Heart left ventricle (tissue), 13 donors: ENCODE measurements at regions not wholly inside any gene's neighbourhood (a gene's known extent, or its start where the extent isn't known, plus 50 kb on each side); places are given as distances from the start of the nearest gene placed in this dataset.

Source experiments
- CTCF ChIP-seq, 12 donors: fragments of 200-600 bp; sonication (generic) in 4 of 12; IDR thresholded peaks; one replicate each; pipeline versions ENCODE4 v1.5.0 to v1.8.0; 2018 to 2022; ENCODE audit warnings: antibody characterized with exemption in 12 of 12, mild to moderate bottlenecking in 5 of 12
- POLR2A ChIP-seq, 2 donors: fragments of 450-650 bp; IDR thresholded peaks; one replicate each; pipeline ENCODE4 v1.6.1; 2017; ENCODE audit warnings: antibody characterized with exemption in 2 of 2, mild to moderate bottlenecking in 2 of 2, moderate library complexity in 2 of 2
- donor health status: ischemic (EF 13 %, LVEDD 7.1; RV severe dilation, severe dysfunction).
- donor health status: DM: no; HTN: yes; CAD: no.
- donor health status: DM: no; HTN: no; CAD: no.
- donor health status: ischemic (EF 25% LVEDD 6.9; RV normal size, moderate dysfunction).
- donor health status: ischemic (EF 25% LVEDD 5.7; RV mildly dilated, moderate dysfunction).
- donor health status: ischemic (EF 35%, LVEDD 5.7; RV mildly dilated, moderate dysfunction).
- donor health status: nonischemic (EF 11% LVEDD 7.7; RV severe dilation, severe dysfunction).
- donor health status: DM: yes; HTN: yes; CAD: no.
- donor health status: PGD.
- donor health status: ischemic (EF 29% LVEDD 5.4; RV normal size, mild dysfunction).
- donor health status: nonischemic (EF 23%, LVEDD 6.1; RV moderate dilation, normal function).

DNA sequence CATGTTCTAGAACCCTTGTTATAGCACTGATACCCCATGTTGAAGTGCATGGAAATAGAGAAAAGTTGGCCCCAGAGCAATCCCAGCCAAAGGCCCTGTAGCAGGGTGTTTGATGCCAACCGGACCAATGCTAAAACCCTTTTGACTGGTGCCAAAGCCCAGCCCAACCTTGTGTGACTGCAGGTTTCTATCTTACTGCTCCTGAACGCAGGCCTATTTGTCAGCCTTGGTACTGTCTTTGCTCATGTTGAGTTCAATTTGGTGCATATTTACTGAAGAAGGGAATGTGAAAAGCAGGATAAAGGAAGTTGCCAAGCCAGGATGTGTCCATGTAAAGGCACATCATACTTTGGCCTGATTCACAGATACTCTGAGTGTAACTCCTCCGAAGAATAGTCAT lies 51.7 kb upstream of the NFASC start:
- TF ChIP-seq POLR2A (IDR thresholded peaks at IDR 0.05): no peak
- TF ChIP-seq CTCF (IDR thresholded peaks at IDR 0.05): no peak
